HG03575 (cell line): ENCODE measurements at regions not wholly inside any gene's neighbourhood (a gene's known extent, or its start where the extent isn't known, plus 50 kb on each side); places are given as distances from the start of the nearest gene placed in this dataset.

Experiments used
- ATAC-seq: cut with Tn5 transposase; IDR thresholded peaks from one replicate; pipeline ENCODE4 v1.9.1; 2021; ENCODE audit not compliant: unreplicated experiment, insufficient number of reproducible peaks, low FRiP score; ENCODE audit errors: extremely low read depth

- no peak for ATAC-seq
These were observed 1451.9 kb upstream of the AGA start for GRCh38 chr4:178894126-178894525.

GRCh38 chr4:178899084-178899483, 1456.8 kb upstream of the AGA start:
- no peak for ATAC-seq

- no peak for ATAC-seq
These were observed 1475.5 kb upstream of the AGA start for GRCh38 chr4:178917756-178918155.

GRCh38 chr4:178937130-178937529, 1494.9 kb upstream of the AGA start:
- no peak for ATAC-seq

DNA sequence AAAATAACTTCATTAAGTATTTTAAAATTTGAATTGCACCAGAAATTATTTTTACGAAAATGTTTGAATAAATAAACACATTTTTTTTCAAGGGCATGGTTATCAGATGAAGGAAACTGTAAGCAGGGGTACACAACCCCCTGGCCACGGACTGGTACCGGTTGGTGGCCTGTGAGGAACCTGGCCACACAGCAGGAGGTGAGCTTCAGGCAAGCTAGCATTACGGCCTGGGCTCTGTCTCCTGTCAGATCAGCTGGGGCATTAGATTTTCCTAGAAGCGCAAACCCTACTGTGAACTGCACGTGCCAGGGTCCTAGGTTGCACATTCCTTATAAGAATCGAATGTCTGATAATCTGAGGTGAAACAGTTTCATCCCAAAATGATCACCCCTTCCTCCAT, 1499.7 kb upstream of the AGA start:
- no peak for ATAC-seq

- ATAC-seq = no peak
These were observed 1511.3 kb upstream of the AGA start for GRCh38 chr4:178953447-178954120.

DNA sequence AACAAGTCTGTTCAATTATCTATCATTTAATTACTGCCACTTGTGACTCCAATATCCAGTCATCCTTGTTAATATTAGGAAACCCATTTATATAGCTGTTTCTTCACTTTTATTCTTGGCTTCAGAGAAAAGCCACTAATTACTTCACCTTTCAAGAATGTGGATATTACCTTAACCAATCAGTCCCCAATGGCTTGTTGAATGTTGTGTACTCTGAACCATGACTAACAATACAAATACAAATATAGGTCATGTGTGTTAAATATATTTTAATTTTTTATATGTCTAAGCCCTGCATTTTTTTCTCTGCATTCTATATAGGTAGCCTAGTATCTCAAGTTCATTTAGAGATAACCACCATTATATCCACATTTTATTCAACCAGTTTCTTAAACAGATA, 1513.4 kb upstream of the AGA start:
- ATAC-seq = no peak

DNA sequence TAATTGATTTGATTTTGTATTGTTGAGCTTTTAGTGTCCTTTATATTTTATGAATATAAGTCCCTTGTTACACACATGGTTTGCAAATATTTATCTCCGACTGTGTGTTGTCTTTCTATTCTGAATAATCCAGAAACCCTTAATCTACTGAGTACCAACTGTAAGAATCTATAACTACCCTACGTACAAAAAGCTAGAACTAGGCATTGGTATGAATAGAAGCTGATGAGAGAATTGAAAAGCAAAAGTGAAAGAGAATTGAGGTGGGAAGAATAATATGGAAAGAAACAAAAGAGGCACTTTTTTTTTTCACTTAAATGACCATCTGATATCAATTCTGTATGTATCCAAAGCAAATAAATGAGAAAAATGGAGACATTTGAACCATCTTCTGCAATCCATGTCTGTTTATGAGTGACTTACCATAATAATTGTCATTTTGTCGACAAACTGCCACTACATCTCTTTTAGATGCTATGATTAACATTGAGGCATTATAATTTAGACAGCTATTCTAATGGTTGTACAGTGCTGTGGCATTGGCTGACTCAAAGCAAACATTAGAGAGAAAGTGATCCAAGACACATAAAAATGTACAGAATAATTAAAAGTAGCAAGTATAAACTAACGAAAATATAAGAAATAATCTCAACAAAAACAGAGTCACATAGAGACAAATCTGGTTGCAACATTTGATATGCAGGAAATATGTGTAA, 1516.6 kb upstream of the AGA start:
- ATAC-seq = no peak

- no peak for ATAC-seq
These were observed 1521.3 kb upstream of the AGA start for GRCh38 chr4:178963446-178964045.

GRCh38 chr4:178966644-178967043, 1524.4 kb upstream of the AGA start:
- ATAC-seq = no peak

GRCh38 chr4:178970433-178971140, 1528.3 kb upstream of the AGA start:
- ATAC-seq = no peak

DNA sequence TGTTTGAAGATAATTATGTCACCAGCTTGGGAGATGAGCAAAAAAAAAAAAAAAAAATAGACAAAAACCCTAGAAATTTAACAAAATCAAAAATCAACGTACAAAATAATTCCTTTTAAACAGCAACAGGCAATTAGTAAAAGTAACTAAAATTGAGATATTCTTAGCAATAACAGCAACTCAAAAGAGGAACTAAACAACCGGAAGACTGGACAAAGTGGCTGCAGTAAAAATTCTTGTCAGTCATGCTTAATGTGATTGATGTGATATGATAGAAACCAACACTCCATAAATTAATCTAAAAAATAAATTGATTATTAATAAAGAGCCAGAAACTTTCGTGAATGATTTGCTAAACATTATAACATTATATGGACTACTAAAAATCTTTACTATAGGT, 1534.6 kb upstream of the AGA start:
- no peak for ATAC-seq

DNA sequence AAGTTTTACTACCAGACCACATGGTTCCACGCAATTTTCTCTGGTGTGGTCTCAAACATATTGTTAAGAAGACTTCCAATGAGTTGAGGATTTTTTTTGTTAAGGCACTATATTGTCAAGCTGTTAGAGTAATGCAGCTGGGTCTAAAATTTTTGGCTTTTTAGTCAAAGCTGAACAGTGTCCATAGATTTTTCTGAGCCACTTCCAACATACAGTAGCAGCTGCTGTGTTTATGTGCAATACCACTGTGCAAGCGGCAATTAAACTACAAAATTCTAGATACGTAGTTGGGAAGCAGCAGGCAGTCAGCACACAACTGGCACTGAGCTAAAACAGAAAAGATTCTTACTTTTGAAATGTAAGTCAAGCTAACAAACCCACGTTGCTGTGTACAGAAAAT, 1551.1 kb upstream of the AGA start:
- ATAC-seq = no peak

DNA sequence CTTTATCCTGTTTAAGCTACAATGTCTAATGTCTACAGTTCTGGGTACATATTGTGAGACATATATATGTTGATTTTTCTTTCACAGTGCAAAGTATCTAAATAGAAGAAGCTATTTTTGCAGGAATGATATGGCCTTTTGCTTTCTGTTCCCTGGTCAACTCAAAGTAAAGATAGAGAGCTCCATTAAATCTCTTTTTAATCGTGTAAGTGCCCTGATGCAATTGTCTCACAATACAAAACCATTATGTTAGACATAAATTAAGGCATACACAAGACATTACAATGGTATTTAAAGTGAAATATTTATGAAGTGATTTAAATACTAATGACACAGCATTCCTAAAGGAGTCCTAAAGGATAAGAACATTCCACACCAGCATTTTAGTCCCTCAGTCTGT, 1559.7 kb upstream of the AGA start:
- ATAC-seq = no peak

DNA sequence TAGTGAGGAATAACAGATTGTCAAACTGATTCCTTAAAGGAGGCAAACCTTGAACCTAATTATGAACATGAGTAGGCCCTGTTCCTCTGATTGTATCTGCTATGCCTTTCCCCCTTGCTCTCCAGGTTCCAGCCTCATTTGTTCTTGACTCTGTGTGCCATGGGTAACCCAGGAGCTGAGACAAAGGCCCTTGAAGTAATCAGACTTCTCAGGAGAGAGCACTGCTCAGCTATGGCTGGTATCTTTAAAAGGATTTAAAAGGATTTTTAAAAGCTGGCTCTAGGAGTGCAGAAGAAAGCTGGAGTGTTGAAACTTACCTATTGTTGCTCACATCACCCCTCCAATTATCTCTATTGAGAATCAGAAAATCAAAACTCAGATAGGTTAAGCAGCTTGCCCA, 1565.5 kb upstream of the AGA start:
- no peak for ATAC-seq

- ATAC-seq = no peak
These were observed 1575.3 kb upstream of the AGA start for GRCh38 chr4:179017581-179017980.

DNA sequence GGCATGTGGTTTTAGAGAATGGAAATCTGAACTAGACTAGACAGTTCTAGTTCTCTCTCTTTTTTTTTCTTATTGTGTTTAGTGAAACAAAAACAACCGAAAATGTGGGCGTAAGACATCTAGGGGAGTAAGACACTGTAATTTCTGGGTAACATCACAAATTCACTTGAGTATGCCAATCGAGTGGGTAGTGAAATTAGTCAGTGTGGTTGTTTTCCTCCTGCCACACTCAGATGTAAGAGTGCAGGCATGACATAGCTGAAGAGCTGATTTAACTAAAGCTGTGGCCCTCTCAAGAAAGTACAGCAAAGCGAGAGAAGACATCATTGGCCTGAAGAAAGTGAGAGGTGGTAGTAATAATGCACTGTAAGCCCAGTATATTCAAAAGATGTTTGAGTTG, 1585.3 kb upstream of the AGA start:
- ATAC-seq = no peak

- ATAC-seq = no peak
These were observed 1586.1 kb upstream of the AGA start for GRCh38 chr4:179028321-179028720.

GRCh38 chr4:179029683-179030082, 1587.4 kb upstream of the AGA start:
- ATAC-seq = no peak

DNA sequence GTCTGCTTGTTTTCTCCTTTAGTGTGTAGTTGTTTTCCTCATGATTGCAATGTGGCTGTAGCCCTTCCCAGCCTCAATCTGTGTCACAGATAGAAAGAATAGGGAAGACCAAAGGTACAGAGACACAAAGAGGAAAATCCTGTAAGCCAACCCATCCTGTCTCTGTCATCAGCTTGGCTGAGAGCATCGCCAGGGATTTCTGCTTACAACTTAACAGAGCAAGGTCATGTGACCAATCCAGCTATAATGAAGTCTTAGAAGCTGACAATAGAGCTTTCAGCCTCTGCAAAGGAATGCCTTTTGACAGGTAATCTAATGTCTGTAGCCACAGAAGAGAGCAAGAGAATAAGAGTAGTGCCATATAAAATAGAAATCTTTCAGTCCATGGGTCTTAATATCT, 1598.0 kb upstream of the AGA start:
- ATAC-seq = no peak
